PC-3 (cell line): ENCODE measurements at regions not wholly inside any gene's neighbourhood (a gene's known extent, or its start where the extent isn't known, plus 50 kb on each side); places are given as distances from the start of the nearest gene placed in this dataset.

ENCODE experiments used
- CTCF ChIP-seq: fragments of 300-600 bp; sonication (generic); conservative IDR thresholded peaks from 2 replicates; pipeline ENCODE4 v1.5.1; 2017; ENCODE audit warnings: antibody characterized with exemption, low read depth, mild to moderate bottlenecking, low read length
- EZH2 ChIP-seq: fragments of 300-600 bp; sonication (generic); IDR thresholded peaks from one replicate; pipeline ENCODE4 v1.6.1; 2017; ENCODE audit warnings: antibody characterized with exemption, mild to moderate bottlenecking, low read length; ENCODE audit not compliant: unreplicated experiment
- EZH2phosphoT487 ChIP-seq: fragments of 300-600 bp; sonication (generic); IDR thresholded peaks from 2 replicates; pipeline ENCODE4 v1.6.1; 2018; ENCODE audit warnings: mild to moderate bottlenecking, antibody characterized with exemption, low read length, borderline replicate concordance

- TF ChIP-seq EZH2: no peak
- TF ChIP-seq CTCF: no peak
- no peak for TF ChIP-seq EZH2phosphoT487
These were observed 429.8 kb upstream of the TPM1 start for GRCh38 chr15:62612771-62613170.
